GM12874 (cell line): ENCODE measurements at regions not wholly inside any gene's neighbourhood (a gene's known extent, or its start where the extent isn't known, plus 50 kb on each side); places are given as distances from the start of the nearest gene placed in this dataset.

Experiments used
- CTCF ChIP-seq: IDR thresholded peaks from 2 replicates; pipeline ENCODE4 v1.5.1; 2011; ENCODE audit warnings: low read depth, mild to moderate bottlenecking, control low read depth, low read length, moderate library complexity; ENCODE audit not compliant: insufficient read depth

DNA sequence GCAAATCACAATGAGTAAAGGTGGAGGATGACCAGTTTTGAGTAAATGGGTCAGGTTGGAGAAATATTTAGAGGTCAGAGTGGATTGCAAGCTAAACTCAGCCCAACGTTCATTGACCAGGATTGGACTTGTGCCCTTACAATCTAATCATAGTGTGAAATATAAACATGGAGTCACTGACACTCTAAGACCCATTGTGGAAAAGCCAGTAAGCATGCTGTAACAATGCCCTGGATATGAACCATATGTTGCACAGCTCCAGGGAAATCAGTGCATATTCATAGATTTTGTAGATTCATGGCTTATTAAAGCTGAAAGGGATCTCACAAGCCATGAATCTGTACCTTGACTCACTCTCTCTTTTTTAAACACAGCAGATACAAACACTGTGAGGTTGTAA is 660.2 kb upstream of the LMCD1 start:
- no peak for TF ChIP-seq CTCF

DNA sequence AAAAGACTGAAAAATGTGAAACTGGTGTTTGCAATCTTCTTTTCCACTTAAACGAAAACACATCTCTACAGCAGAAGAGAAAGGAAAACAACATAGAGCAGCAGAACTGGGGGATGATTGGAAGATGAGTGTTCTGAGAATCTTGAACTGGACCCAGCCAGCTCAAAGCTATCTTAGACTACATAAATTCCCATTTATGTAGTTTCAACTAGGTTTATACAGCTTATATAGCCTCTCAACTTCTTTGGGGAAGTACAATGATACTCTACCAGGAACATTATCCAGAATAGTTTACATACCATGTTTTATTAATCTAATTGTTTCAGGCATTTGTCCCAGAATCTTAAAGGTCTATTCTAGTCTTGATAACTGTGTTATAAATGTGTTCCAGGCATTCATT is 658.2 kb upstream of the LMCD1 start:
- no peak for TF ChIP-seq CTCF

DNA sequence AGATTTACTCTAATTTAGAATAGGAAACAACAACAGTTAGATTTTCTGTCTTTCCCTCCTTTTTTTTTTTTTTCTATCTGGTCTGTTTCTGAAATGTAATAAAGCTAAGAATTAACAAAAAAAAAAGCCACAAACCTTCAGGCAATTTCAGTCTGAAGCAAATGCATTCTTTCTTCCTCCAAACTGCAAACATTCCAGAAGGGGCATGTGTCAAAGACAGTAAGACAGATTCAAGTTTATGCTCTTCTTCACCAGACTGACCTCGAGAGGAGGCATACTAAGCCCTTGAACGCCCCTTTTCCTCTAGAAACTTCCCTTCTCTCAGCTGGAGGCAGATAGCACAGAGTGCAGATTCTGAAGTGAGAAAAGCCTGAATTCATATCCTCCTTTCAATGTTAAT is 654.6 kb upstream of the LMCD1 start:
- no peak for TF ChIP-seq CTCF

GRCh38 chr3:7847521-7847920 is 654.1 kb upstream of the LMCD1 start:
- no peak for TF ChIP-seq CTCF

- no peak for TF ChIP-seq CTCF
Observed at GRCh38 chr3:7854266-7854665, 647.4 kb upstream of the LMCD1 start.

- TF ChIP-seq CTCF: no peak
Observed at GRCh38 chr3:7854721-7855120, 646.9 kb upstream of the LMCD1 start.

DNA sequence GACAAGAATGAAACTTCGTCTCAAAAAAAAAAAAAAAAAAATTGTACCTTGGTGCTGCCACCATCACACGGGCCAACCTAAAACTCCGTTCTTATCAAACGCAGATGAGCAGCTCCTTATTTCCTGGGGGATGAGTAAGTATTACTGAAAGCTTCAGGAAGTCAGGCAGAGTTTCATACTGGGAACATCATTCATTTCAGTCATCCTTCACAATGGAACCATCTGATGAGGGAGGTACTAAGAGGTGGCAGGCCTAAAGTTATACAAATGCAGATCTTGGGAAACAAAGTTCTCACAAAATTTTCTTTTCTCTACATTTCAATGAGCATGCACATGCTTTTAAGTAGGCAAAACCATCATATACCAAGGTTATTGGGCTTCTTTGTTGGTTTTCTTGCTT is 636.0 kb upstream of the LMCD1 start:
- no peak for TF ChIP-seq CTCF

GRCh38 chr3:7867587-7867986 is 634.0 kb upstream of the LMCD1 start:
- TF ChIP-seq CTCF: no peak
